GM12875 (cell line): ENCODE measurements at regions not wholly inside any gene's neighbourhood (a gene's known extent, or its start where the extent isn't known, plus 50 kb on each side); places are given as distances from the start of the nearest gene placed in this dataset.

Experiments
- H3K4me3 ChIP-seq: one replicate; pipeline ENCODE4 v1.5.1; 2011; ENCODE audit warnings: low read depth, low read length, control low read depth
- CTCF ChIP-seq: IDR thresholded peaks from 2 replicates; pipeline ENCODE4 v1.5.1; 2011; ENCODE audit warnings: low read depth, mild to moderate bottlenecking, control low read depth, inconsistent platforms, low read length, moderate library complexity, borderline replicate concordance; ENCODE audit not compliant: insufficient read depth

GRCh38 chr2:128465246-128466170 lies 146.8 kb upstream of the HS6ST1 start:
- no peak for TF ChIP-seq CTCF
- H3K4me3 ChIP-seq: no peak overlapping the region

DNA sequence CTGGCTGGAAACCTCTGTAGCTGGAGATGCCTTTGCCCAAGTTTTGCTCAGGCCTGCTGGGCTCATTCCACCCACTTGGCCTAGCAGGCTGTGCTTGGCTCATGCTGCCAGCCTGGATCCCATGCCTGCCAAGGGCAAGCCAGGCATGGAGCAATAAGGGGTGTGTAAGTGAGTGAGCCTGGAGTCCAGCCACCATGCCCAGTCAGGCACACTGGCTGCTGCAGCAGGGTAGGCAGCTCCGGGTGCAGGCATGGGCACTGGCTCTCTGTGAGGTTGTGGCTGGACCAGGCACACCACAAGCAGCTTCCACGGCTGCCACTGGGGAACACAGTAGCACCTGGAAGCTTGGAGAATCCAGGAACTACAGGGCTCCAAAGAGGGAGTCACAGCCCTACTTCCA lies 147.7 kb upstream of the HS6ST1 start:
- TF ChIP-seq CTCF: no peak
- no peak overlapping the region for H3K4me3 ChIP-seq

GRCh38 chr2:128466776-128467175 lies 148.1 kb upstream of the HS6ST1 start:
- no peak for TF ChIP-seq CTCF

DNA sequence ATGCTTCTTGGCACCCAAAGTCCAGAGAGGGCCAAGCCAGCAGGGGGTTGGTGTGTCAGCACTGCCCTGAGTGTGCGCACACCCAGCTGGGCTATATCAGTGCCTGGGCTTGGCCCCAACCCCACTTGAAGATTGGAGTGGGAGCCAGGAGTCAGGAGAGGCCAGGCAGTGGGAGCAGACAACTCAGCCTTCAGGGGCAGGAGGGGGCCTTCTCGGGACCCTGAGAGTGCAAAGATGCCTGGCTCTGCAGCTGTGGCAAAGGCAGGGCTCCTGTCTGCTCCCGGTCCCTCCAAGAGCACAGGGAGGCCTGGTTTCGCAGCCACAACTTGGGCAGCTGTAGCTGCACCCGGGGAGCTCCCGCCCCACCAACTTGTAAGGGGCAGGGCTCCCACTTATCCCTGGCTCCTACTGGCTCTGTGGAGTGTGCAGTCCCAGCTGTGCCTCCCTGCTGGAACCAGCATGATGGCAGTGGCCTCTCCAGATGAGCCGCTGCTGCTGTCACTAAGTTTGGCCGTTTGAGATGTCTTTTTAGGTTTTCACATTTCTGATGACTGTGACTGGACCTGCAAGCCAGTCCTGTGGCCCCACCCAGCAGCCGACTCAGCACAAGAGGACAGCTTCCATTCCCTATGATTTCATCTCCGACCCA lies 148.8 kb upstream of the HS6ST1 start:
- TF ChIP-seq CTCF: no peak
- no peak overlapping the region for H3K4me3 ChIP-seq

More at GRCh38 chr2:128466776-128467175, 148.1 kb upstream of the HS6ST1 start:
- H3K4me3 ChIP-seq: no peak overlapping the region

- H3K4me3 ChIP-seq: no peak overlapping the region
- no peak for TF ChIP-seq CTCF
These were observed 149.7 kb upstream of the HS6ST1 start for GRCh38 chr2:128468186-128468920.

DNA sequence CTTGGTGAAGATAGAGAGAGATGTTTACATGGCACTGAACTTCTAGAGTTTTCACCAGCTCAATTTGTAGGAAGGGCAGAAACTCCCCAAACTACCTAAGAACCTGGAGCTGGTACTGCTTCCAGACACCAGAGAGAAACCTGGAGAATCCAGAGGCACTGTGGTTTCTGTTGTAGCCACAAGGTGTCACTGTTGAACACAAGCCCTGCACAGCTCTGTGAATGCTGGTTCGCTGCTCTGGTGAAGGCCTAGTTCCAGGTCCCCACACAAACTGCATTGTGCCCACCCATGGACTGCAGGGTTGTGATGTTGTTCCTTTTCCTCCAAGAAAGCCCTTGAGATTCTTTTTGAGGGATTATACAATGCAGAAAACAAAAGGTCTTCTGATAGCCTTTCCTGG lies 150.5 kb upstream of the HS6ST1 start:
- H3K4me3 ChIP-seq: no peak overlapping the region
- TF ChIP-seq CTCF: peak; percentile 49
